ENCODE measurements at regions not wholly inside any gene's neighbourhood (a gene's known extent, or its start where the extent isn't known, plus 50 kb on each side); places are given as distances from the start of the nearest gene placed in this dataset.
"Not testable (repeated sequence)": the region's sequence is repeated elsewhere in the genome, so short reads cannot be mapped to it uniquely, and the experiment has no call there.

- Histone ChIP-seq H3K4me1 (ENCODE audit: insufficient read depth, low read length) (peaks cover 10% of the 10 kb centered on the region), H2AFZ (ENCODE audit: low read depth, low read length) (no peak overlapping the region), H3K36me3 (ENCODE audit: insufficient read depth, low read length) (no peaks in the 10 kb centered on the region), H3K9me3 (ENCODE audit: low read length) (peaks cover 3% of the 10 kb centered on the region), H3K27me3 (ENCODE audit: insufficient read depth, low read length) (no peaks in the 10 kb centered on the region), H3K4me3 (ENCODE audit: low read length) (no peak overlapping the region)
Observed at GRCh38 chrX:1094566-1095333, 117.7 kb downstream of the CRLF2 start.

- Histone ChIP-seq H3K4me3 (ENCODE audit: low read length) (no peak overlapping the region), H3K27me3 (ENCODE audit: insufficient read depth, low read length) (no peaks in the 10 kb centered on the region), H3K9me3 (ENCODE audit: low read length) (no peaks in the 10 kb centered on the region), H3K36me3 (ENCODE audit: insufficient read depth, low read length) (no peaks in the 10 kb centered on the region), H3K4me1 (ENCODE audit: insufficient read depth, low read length) (peaks cover 10% of the 10 kb centered on the region), H2AFZ (ENCODE audit: low read depth, low read length) (no peak overlapping the region)
Observed at GRCh38 chrX:1093586-1094421, 118.6 kb downstream of the CRLF2 start.

GRCh38 chrX:1093121-1093520 is 119.3 kb downstream of the CRLF2 start:
- no peaks in the 10 kb centered on the region for H3K27me3 ChIP-seq (ENCODE audit: insufficient read depth, low read length)
- peaks cover 10% of the 10 kb centered on the region for H3K4me1 ChIP-seq (ENCODE audit: insufficient read depth, low read length)
- no peaks in the 10 kb centered on the region for H3K9me3 ChIP-seq (ENCODE audit: low read length)
- H3K4me3 ChIP-seq (ENCODE audit: low read length), result no peak overlapping the region
- H2AFZ ChIP-seq (ENCODE audit: low read depth, low read length), result no peak overlapping the region
- H3K36me3 ChIP-seq (ENCODE audit: insufficient read depth, low read length), result no peaks in the 10 kb centered on the region

- H3K4me3 ChIP-seq (ENCODE audit: low read length), result no peak overlapping the region
- no peaks in the 10 kb centered on the region for H3K27me3 ChIP-seq (ENCODE audit: insufficient read depth, low read length)
- H3K9me3 ChIP-seq (ENCODE audit: low read length), result peaks cover 2% of the 10 kb centered on the region
- no peak overlapping the region for H2AFZ ChIP-seq (ENCODE audit: low read depth, low read length)
- no peaks in the 10 kb centered on the region for H3K36me3 ChIP-seq (ENCODE audit: insufficient read depth, low read length)
- H3K4me1 ChIP-seq (ENCODE audit: insufficient read depth, low read length), result no peaks in the 10 kb centered on the region
Observed at GRCh38 chrX:1086444-1087409, 125.7 kb downstream of the CRLF2 start.

- not testable (repeated sequence) for H3K9me3 ChIP-seq (ENCODE audit: low read length); H3K27me3 ChIP-seq (ENCODE audit: insufficient read depth, low read length); H3K4me1 ChIP-seq (ENCODE audit: insufficient read depth, low read length); H3K4me3 ChIP-seq (ENCODE audit: low read length); H3K36me3 ChIP-seq (ENCODE audit: insufficient read depth, low read length); H2AFZ ChIP-seq (ENCODE audit: low read depth, low read length)
Observed at GRCh38 chrX:1085871-1086270, 126.6 kb downstream of the CRLF2 start.

GRCh38 chrX:1084689-1085088 is 127.8 kb downstream of the CRLF2 start:
- no peak overlapping the region for H2AFZ ChIP-seq (ENCODE audit: low read depth, low read length)
- no peaks in the 10 kb centered on the region for H3K36me3 ChIP-seq (ENCODE audit: insufficient read depth, low read length)
- peaks cover 2% of the 10 kb centered on the region for H3K9me3 ChIP-seq (ENCODE audit: low read length)
- H3K4me1 ChIP-seq (ENCODE audit: insufficient read depth, low read length), result no peaks in the 10 kb centered on the region
- no peak overlapping the region for H3K4me3 ChIP-seq (ENCODE audit: low read length)
- no peaks in the 10 kb centered on the region for H3K27me3 ChIP-seq (ENCODE audit: insufficient read depth, low read length)

GRCh38 chrX:1076871-1077651 is 135.4 kb downstream of the CRLF2 start:
- no peaks in the 10 kb centered on the region for H3K9me3 ChIP-seq (ENCODE audit: low read length)
- no peaks in the 10 kb centered on the region for H3K36me3 ChIP-seq (ENCODE audit: insufficient read depth, low read length)
- H3K27me3 ChIP-seq (ENCODE audit: insufficient read depth, low read length), result no peaks in the 10 kb centered on the region
- H3K4me3 ChIP-seq (ENCODE audit: low read length), result peak overlapping the region; percentile 23
- peaks cover 10% of the 10 kb centered on the region for H3K4me1 ChIP-seq (ENCODE audit: insufficient read depth, low read length)
- H2AFZ ChIP-seq (ENCODE audit: low read depth, low read length), result peak overlapping the region; percentile 42

- peaks cover 10% of the 10 kb centered on the region for H3K4me1 ChIP-seq (ENCODE audit: insufficient read depth, low read length)
- no peaks in the 10 kb centered on the region for H3K36me3 ChIP-seq (ENCODE audit: insufficient read depth, low read length)
- no peak overlapping the region for H3K4me3 ChIP-seq (ENCODE audit: low read length)
- no peaks in the 10 kb centered on the region for H3K27me3 ChIP-seq (ENCODE audit: insufficient read depth, low read length)
- H3K9me3 ChIP-seq (ENCODE audit: low read length), result no peaks in the 10 kb centered on the region
- no peak overlapping the region for H2AFZ ChIP-seq (ENCODE audit: low read depth, low read length)
Observed at GRCh38 chrX:1075741-1076140, 136.7 kb downstream of the CRLF2 start.

GRCh38 chrX:1075156-1075555 is 137.3 kb downstream of the CRLF2 start:
- no peaks in the 10 kb centered on the region for H3K36me3 ChIP-seq (ENCODE audit: insufficient read depth, low read length)
- H3K4me1 ChIP-seq (ENCODE audit: insufficient read depth, low read length), result peaks cover 10% of the 10 kb centered on the region

GRCh38 chrX:1074755-1075154 is 137.7 kb downstream of the CRLF2 start:
- no peaks in the 10 kb centered on the region for H3K9me3 ChIP-seq (ENCODE audit: low read length)
- no peaks in the 10 kb centered on the region for H3K36me3 ChIP-seq (ENCODE audit: insufficient read depth, low read length)
- H3K27me3 ChIP-seq (ENCODE audit: insufficient read depth, low read length), result no peaks in the 10 kb centered on the region
- no peak overlapping the region for H2AFZ ChIP-seq (ENCODE audit: low read depth, low read length)
- no peak overlapping the region for H3K4me3 ChIP-seq (ENCODE audit: low read length)
- H3K4me1 ChIP-seq (ENCODE audit: insufficient read depth, low read length), result peaks cover 10% of the 10 kb centered on the region

More at GRCh38 chrX:1075156-1075555, 137.3 kb downstream of the CRLF2 start:
- Histone ChIP-seq H3K27me3 (ENCODE audit: insufficient read depth, low read length) (no peaks in the 10 kb centered on the region), H3K9me3 (ENCODE audit: low read length) (no peaks in the 10 kb centered on the region), H2AFZ (ENCODE audit: low read depth, low read length) (no peak overlapping the region), H3K4me3 (ENCODE audit: low read length) (no peak overlapping the region)

GRCh38 chrX:1074172-1074571 is 138.3 kb downstream of the CRLF2 start:
- Histone ChIP-seq H3K36me3 (ENCODE audit: insufficient read depth, low read length) (no peaks in the 10 kb centered on the region), H3K9me3 (ENCODE audit: low read length) (no peaks in the 10 kb centered on the region), H3K4me3 (ENCODE audit: low read length) (no peak overlapping the region), H3K4me1 (ENCODE audit: insufficient read depth, low read length) (peaks cover 10% of the 10 kb centered on the region), H2AFZ (ENCODE audit: low read depth, low read length) (no peak overlapping the region), H3K27me3 (ENCODE audit: insufficient read depth, low read length) (no peaks in the 10 kb centered on the region)

GRCh38 chrX:1072637-1073377 is 139.6 kb downstream of the CRLF2 start:
- Histone ChIP-seq H3K27me3 (ENCODE audit: insufficient read depth, low read length) (no peaks in the 10 kb centered on the region), H3K36me3 (ENCODE audit: insufficient read depth, low read length) (no peaks in the 10 kb centered on the region), H3K4me3 (ENCODE audit: low read length) (no peak overlapping the region), H3K4me1 (ENCODE audit: insufficient read depth, low read length) (peaks cover 10% of the 10 kb centered on the region), H3K9me3 (ENCODE audit: low read length) (no peaks in the 10 kb centered on the region), H2AFZ (ENCODE audit: low read depth, low read length) (no peak overlapping the region)
